Hypothalamus (tissue), 51 donors: ENCODE measurements at regions not wholly inside any gene's neighbourhood (a gene's known extent, or its start where the extent isn't known, plus 50 kb on each side); places are given as distances from the start of the nearest gene placed in this dataset.
"Not testable (repeated sequence)": the region's sequence is repeated elsewhere in the genome, so short reads cannot be mapped to it uniquely, and the experiment has no call there.

ENCODE experiments used
- DNase-seq, 51 donors: peaks; one replicate each; lab custom pipeline; 2025; lab: John Stamatoyannopoulos, UW

GRCh38 chr7:51446356-51446755 is 129.7 kb upstream of the COBL start:
- DNase-seq, result no peak

GRCh38 chr7:51444936-51445335 is 128.3 kb upstream of the COBL start:
- DNase-seq, result no peak

GRCh38 chr7:51430480-51431086 is 114.0 kb upstream of the COBL start:
- peak in 34 of 51 donors; percentile 1 to 77 (median 29) for DNase-seq

- peak in 2 of 51 donors; percentile 1 to 11 for DNase-seq
Measured at GRCh38 chr7:51428217-51428887, 111.7 kb upstream of the COBL start.

- DNase-seq, result no peak
Measured at GRCh38 chr7:51426163-51426562, 109.6 kb upstream of the COBL start.

- DNase-seq, result not testable (repeated sequence)
Measured at GRCh38 chr7:51409934-51410333, 93.3 kb upstream of the COBL start.

GRCh38 chr7:51397608-51398007 is 81.0 kb upstream of the COBL start:
- not testable (repeated sequence) for DNase-seq

- not testable (repeated sequence) for DNase-seq
Measured at GRCh38 chr7:51393003-51393402, 76.4 kb upstream of the COBL start.

- DNase-seq, result not testable (repeated sequence)
Measured at GRCh38 chr7:51389952-51390351, 73.3 kb upstream of the COBL start.

- not testable (repeated sequence) for DNase-seq
Measured at GRCh38 chr7:51389216-51389812, 72.7 kb upstream of the COBL start.

GRCh38 chr7:51388241-51388640 is 71.6 kb upstream of the COBL start:
- not testable (repeated sequence) for DNase-seq

- not testable (repeated sequence) for DNase-seq
Measured at GRCh38 chr7:51386806-51387568, 70.4 kb upstream of the COBL start.

- DNase-seq, result not testable (repeated sequence)
Measured at GRCh38 chr7:51386184-51386583, 69.6 kb upstream of the COBL start.

GRCh38 chr7:51382243-51382642 is 65.6 kb upstream of the COBL start:
- DNase-seq, result not testable (repeated sequence)

GRCh38 chr7:51376420-51377092 is 59.9 kb upstream of the COBL start:
- DNase-seq, result no peak

GRCh38 chr7:51374936-51375335 is 58.3 kb upstream of the COBL start:
- DNase-seq, result no peak

GRCh38 chr7:51373607-51374006 is 57.0 kb upstream of the COBL start:
- DNase-seq, result not testable (repeated sequence)

- DNase-seq, result no peak
Measured at GRCh38 chr7:51369746-51370145, 53.1 kb upstream of the COBL start.

- DNase-seq, result not testable (repeated sequence)
Measured at GRCh38 chr7:51369228-51369627, 52.6 kb upstream of the COBL start.

- no peak for DNase-seq
Measured at GRCh38 chr7:51368334-51368733, 51.7 kb upstream of the COBL start.

- DNase-seq, result no peak
Measured at GRCh38 chr7:51367614-51367968, 51.0 kb upstream of the COBL start.
